ENCODE measurements at regions not wholly inside any gene's neighbourhood (a gene's known extent, or its start where the extent isn't known, plus 50 kb on each side); places are given as distances from the start of the nearest gene placed in this dataset.

DNA sequence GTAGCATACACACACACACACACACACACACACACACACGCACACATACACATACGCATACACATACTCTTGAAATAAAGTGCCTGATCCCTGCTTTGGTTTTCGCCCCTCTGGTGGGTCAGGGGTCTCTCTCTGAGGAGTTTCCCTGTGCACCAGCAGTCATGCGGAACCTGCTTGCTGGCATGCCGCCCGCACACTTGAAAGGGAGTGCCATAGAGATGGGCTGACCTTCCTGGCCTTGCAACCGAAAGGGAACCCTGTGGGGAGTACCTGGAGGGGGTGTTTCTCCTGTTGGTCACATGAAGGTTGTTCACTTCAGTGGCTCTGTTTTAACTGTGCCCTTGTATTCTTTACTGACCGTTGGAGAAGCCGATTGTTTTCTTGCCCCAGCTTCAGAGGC, 752.3 kb downstream of the NR2F2 start:
- Histone ChIP-seq H3K4me1 (ENCODE audit: control insufficient read depth in 5 of 5, insufficient read depth in 5 of 5, low read length in 5 of 5) (peaks cover 0 to 9% (median 4%) of the 10 kb centered on the region in 5 donors), H3K36me3 (ENCODE audit: control insufficient read depth in 4 of 4, insufficient read depth in 4 of 4, low read length in 4 of 4) (no peaks in the 10 kb centered on the region), H3K4me3 (no peak overlapping the region), H3K27me3 (ENCODE audit: control insufficient read depth in 3 of 3, insufficient read depth in 3 of 3, low read length in 2 of 3) (no peaks in the 10 kb centered on the region), H3K27ac (ENCODE audit: low read depth in 1 of 2, low read length in 1 of 2) (no peak overlapping the region), H3K9me3 (ENCODE audit: control insufficient read depth in 4 of 4, insufficient read depth in 3 of 4, low read length in 3 of 4) (no peaks in the 10 kb centered on the region), H3K9ac (ENCODE audit: insufficient read depth in 1 of 2, low read length in 2 of 2) (no peak overlapping the region)
- ATAC-seq (ENCODE audit: insufficient read depth, low FRiP score) (no peak), DNase-seq (no peak)
- WGBS, 2 donors = 76 to 81% methylated on average over 9 of the region's 9 CpGs
- TF ChIP-seq, protein P1, sequence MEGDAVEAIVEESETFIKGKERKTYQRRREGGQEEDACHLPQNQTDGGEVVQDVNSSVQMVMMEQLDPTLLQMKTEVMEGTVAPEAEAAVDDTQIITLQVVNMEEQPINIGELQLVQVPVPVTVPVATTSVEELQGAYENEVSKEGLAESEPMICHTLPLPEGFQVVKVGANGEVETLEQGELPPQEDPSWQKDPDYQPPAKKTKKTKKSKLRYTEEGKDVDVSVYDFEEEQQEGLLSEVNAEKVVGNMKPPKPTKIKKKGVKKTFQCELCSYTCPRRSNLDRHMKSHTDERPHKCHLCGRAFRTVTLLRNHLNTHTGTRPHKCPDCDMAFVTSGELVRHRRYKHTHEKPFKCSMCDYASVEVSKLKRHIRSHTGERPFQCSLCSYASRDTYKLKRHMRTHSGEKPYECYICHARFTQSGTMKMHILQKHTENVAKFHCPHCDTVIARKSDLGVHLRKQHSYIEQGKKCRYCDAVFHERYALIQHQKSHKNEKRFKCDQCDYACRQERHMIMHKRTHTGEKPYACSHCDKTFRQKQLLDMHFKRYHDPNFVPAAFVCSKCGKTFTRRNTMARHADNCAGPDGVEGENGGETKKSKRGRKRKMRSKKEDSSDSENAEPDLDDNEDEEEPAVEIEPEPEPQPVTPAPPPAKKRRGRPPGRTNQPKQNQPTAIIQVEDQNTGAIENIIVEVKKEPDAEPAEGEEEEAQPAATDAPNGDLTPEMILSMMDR (IDR thresholded peaks at IDR 0.05; ENCODE audit: control extremely low read depth, extremely low read depth) = no peak

DNA sequence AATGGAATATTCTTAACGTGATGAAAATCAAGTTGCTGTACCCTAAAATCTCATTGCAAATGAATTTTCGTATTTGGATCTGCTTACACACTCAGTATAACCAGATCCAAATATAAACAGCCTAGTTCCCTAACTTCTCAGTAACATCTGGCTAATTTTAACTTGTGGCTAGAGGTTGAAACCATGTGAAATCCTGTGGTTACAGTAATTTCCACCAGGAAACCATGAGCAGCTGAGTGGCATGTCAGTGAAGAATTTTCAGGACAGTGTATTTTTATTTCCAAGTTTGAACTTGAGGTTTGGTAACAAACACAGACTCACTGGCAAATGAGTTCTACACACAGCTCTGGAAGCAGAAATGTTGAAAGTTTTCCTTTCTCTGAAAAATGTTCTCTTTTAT, 754.1 kb downstream of the NR2F2 start:
- Histone ChIP-seq H3K27ac (ENCODE audit: low read depth in 1 of 2, low read length in 1 of 2) (no peak overlapping the region), H3K9ac (ENCODE audit: insufficient read depth in 1 of 2, low read length in 2 of 2) (no peak overlapping the region), H3K27me3 (ENCODE audit: control insufficient read depth in 3 of 3, insufficient read depth in 3 of 3, low read length in 2 of 3) (no peaks in the 10 kb centered on the region), H3K4me1 (ENCODE audit: control insufficient read depth in 5 of 5, insufficient read depth in 5 of 5, low read length in 5 of 5) (peaks cover 0 to 9% (median 4%) of the 10 kb centered on the region in 5 donors), H3K36me3 (ENCODE audit: control insufficient read depth in 4 of 4, insufficient read depth in 4 of 4, low read length in 4 of 4) (no peaks in the 10 kb centered on the region), H3K9me3 (ENCODE audit: control insufficient read depth in 4 of 4, insufficient read depth in 3 of 4, low read length in 3 of 4) (no peaks in the 10 kb centered on the region), H3K4me3 (no peak overlapping the region)
- no peak for ATAC-seq (ENCODE audit: insufficient read depth, low FRiP score)
- TF ChIP-seq, protein P1 (IDR thresholded peaks at IDR 0.05; ENCODE audit: control extremely low read depth, extremely low read depth) = no peak
- no peak for DNase-seq
- WGBS, 2 donors = 49% methylated on average over 2 of the region's 2 CpGs

DNA sequence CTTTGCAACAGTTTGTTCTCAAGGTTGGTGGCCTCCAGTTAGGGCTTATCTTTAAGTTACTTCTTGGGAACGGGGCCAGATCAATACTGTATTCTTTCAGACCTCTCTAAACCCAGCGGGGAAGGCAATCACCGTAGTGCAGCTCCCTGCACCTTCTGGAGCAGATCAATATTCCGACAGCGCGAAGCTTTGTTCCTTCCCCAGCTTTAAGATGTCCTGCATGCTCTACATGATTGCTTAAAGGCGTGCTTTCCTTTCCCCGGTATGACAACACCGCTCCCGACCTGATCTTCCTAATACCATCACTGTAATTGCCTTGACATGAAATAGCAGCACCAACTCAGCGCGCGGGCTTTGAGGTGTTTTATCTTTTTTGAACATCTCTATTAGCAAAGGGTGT, 755.2 kb downstream of the NR2F2 start:
- WGBS, 2 donors = 58 to 63% methylated on average over 13 of the region's 13 CpGs
- H3K27ac ChIP-seq (ENCODE audit: low read depth in 1 of 2, low read length in 1 of 2) = no peak overlapping the region
- no peak for DNase-seq

More for the DNA sequence above, 755.2 kb downstream of the NR2F2 start:
- no peak for ATAC-seq (ENCODE audit: insufficient read depth, low FRiP score)
- Histone ChIP-seq H3K9ac (ENCODE audit: insufficient read depth in 1 of 2, low read length in 2 of 2) (no peak overlapping the region), H3K27me3 (ENCODE audit: control insufficient read depth in 3 of 3, insufficient read depth in 3 of 3, low read length in 2 of 3) (no peaks in the 10 kb centered on the region), H3K36me3 (ENCODE audit: control insufficient read depth in 4 of 4, insufficient read depth in 4 of 4, low read length in 4 of 4) (no peaks in the 10 kb centered on the region), H3K4me3 (no peak overlapping the region), H3K9me3 (ENCODE audit: control insufficient read depth in 4 of 4, insufficient read depth in 3 of 4, low read length in 3 of 4) (no peaks in the 10 kb centered on the region), H3K4me1 (ENCODE audit: control insufficient read depth in 5 of 5, insufficient read depth in 5 of 5, low read length in 5 of 5) (peaks cover 0 to 9% (median 4%) of the 10 kb centered on the region in 5 donors)
- TF ChIP-seq, protein P1 (IDR thresholded peaks at IDR 0.05; ENCODE audit: control extremely low read depth, extremely low read depth) = no peak

Data from lung (tissue), 11 donors.